HL-60 (cell line): ENCODE measurements at regions not wholly inside any gene's neighbourhood (a gene's known extent, or its start where the extent isn't known, plus 50 kb on each side); places are given as distances from the start of the nearest gene placed in this dataset.

Experiments
- DNase-seq, 2 experiments: peaks; one replicate each; pipeline ENCODE4 v3.0.0-alpha.2; 2010 to 2020; ENCODE audit warnings: low read depth in 1 of 2, low spot score in 1 of 2
- H3K27ac ChIP-seq: fragments of 250-450 bp; sonication (Bioruptor Pico); replicated peaks from 2 replicates; pipeline ENCODE4 v1.5.1; 2020; ENCODE audit warnings: mild to moderate bottlenecking, moderate library complexity
- H3K27me3 ChIP-seq: fragments of 250-450 bp; sonication (Bioruptor Pico); 2 replicates; pipeline ENCODE4 v1.5.1; 2021; ENCODE audit warnings: mild to moderate bottlenecking, moderate library complexity; ENCODE audit not compliant: insufficient read depth, poor library complexity, severe bottlenecking
- H3K4me3 ChIP-seq: replicated peaks from 2 replicates; pipeline ENCODE4 v1.5.1; 2011; ENCODE audit warnings: mild to moderate bottlenecking, control low read depth, low read length; ENCODE audit not compliant: insufficient read depth
- GABPA ChIP-seq: IDR thresholded peaks from 2 replicates; pipeline ENCODE4 v1.6.1; 2012; ENCODE audit warnings: low read depth
- POLR2AphosphoS5 ChIP-seq: IDR thresholded peaks from 2 replicates; pipeline ENCODE4 v1.6.1; 2012; ENCODE audit warnings: low read depth
- SPI1 ChIP-seq: IDR thresholded peaks from 2 replicates; pipeline ENCODE4 v1.6.1; 2012; ENCODE audit warnings: low read depth, mild to moderate bottlenecking, borderline replicate concordance
- TF ChIP-seq, protein P1 (sequence below): IDR thresholded peaks from one replicate; pipeline ENCODE4 v1.5.1; 2011; ENCODE audit warnings: low read length, control low read depth, inconsistent platforms; ENCODE audit not compliant: insufficient read depth
- TF ChIP-seq, protein P2 (sequence below): IDR thresholded peaks from 2 replicates; pipeline ENCODE4 v1.6.1; 2012; ENCODE audit warnings: low read depth; ENCODE audit not compliant: insufficient replicate concordance

DNA sequence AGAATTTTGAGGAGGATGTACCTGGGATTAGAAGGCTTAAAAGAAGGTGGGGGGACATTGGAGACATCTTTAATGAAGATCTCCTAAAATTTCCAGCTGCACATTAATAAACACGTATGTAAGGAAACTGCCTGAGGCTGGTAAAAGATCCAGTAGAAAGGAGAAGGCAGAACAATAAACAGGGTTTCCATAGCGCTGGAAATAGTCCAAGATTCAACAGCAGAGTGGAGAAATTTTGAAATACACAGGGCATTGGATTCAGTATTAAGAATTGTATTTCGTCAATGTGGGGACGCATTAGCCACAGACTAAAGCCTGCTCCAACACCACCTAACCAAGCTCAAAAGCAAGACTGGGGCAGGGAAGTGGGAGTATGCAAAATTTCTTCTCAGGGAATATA, 606.9 kb upstream of the NRXN1 start:
- DNase-seq = no peak
- TF ChIP-seq, protein P1, sequence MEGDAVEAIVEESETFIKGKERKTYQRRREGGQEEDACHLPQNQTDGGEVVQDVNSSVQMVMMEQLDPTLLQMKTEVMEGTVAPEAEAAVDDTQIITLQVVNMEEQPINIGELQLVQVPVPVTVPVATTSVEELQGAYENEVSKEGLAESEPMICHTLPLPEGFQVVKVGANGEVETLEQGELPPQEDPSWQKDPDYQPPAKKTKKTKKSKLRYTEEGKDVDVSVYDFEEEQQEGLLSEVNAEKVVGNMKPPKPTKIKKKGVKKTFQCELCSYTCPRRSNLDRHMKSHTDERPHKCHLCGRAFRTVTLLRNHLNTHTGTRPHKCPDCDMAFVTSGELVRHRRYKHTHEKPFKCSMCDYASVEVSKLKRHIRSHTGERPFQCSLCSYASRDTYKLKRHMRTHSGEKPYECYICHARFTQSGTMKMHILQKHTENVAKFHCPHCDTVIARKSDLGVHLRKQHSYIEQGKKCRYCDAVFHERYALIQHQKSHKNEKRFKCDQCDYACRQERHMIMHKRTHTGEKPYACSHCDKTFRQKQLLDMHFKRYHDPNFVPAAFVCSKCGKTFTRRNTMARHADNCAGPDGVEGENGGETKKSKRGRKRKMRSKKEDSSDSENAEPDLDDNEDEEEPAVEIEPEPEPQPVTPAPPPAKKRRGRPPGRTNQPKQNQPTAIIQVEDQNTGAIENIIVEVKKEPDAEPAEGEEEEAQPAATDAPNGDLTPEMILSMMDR = no peak
- TF ChIP-seq SPI1 = no peak
- TF ChIP-seq GABPA = no peak
- TF ChIP-seq POLR2AphosphoS5 = no peak
- Histone ChIP-seq H3K27ac (no peak overlapping the region), H3K4me3 (no peak overlapping the region), H3K27me3 (no peaks in the 10 kb centered on the region)

DNA sequence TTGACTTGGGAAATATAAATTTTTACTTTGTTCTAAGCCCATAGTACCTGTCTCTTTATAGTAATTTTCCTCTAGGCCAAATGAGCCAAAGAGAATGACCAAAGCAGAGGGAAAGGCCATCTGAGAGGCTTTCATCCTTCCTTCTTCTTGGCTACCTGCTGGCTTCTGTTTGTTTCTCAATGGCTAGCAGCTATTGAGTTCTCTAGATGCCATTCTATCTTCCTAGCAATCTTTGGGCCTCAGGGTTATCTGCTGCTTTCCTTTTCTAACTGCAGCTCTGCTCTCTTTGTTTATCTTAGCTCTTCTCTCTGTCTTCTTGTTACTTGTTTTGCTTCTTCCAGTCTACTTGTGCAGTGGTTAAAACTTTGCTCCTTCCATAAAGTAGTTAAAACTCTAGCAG, 601.1 kb upstream of the NRXN1 start:
- Histone ChIP-seq H3K27ac (no peak overlapping the region), H3K27me3 (no peaks in the 10 kb centered on the region), H3K4me3 (no peak overlapping the region)
- TF ChIP-seq, protein P2, sequence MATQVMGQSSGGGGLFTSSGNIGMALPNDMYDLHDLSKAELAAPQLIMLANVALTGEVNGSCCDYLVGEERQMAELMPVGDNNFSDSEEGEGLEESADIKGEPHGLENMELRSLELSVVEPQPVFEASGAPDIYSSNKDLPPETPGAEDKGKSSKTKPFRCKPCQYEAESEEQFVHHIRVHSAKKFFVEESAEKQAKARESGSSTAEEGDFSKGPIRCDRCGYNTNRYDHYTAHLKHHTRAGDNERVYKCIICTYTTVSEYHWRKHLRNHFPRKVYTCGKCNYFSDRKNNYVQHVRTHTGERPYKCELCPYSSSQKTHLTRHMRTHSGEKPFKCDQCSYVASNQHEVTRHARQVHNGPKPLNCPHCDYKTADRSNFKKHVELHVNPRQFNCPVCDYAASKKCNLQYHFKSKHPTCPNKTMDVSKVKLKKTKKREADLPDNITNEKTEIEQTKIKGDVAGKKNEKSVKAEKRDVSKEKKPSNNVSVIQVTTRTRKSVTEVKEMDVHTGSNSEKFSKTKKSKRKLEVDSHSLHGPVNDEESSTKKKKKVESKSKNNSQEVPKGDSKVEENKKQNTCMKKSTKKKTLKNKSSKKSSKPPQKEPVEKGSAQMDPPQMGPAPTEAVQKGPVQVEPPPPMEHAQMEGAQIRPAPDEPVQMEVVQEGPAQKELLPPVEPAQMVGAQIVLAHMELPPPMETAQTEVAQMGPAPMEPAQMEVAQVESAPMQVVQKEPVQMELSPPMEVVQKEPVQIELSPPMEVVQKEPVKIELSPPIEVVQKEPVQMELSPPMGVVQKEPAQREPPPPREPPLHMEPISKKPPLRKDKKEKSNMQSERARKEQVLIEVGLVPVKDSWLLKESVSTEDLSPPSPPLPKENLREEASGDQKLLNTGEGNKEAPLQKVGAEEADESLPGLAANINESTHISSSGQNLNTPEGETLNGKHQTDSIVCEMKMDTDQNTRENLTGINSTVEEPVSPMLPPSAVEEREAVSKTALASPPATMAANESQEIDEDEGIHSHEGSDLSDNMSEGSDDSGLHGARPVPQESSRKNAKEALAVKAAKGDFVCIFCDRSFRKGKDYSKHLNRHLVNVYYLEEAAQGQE = no peak
- no peak for TF ChIP-seq GABPA
- no peak for DNase-seq

DNA sequence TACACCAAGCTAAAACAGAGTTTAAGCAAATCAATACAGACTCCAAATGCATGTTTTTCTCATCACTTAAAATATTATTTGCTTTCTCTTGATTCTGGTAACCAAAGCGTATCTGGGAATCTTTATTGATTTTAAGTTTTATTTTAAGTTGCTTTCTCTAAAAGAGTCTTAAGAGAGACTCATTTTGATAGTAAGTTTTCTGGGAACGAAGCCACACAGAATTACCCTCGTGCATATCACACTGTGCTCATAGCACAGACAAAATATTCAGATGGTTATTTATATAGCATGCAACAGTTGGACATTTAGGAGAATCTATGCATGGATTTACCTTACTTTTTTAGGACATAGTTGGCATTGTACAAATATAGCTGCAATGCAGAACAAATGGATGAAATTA, 597.5 kb upstream of the NRXN1 start:
- H3K27me3 ChIP-seq = no peaks in the 10 kb centered on the region
- H3K27ac ChIP-seq = no peak overlapping the region
- TF ChIP-seq SPI1 (no peak), GABPA (no peak), POLR2AphosphoS5 (no peak)
- TF ChIP-seq, protein P1 = no peak
- TF ChIP-seq, protein P2 = no peak
- no peak for DNase-seq
- H3K4me3 ChIP-seq = no peak overlapping the region

DNA sequence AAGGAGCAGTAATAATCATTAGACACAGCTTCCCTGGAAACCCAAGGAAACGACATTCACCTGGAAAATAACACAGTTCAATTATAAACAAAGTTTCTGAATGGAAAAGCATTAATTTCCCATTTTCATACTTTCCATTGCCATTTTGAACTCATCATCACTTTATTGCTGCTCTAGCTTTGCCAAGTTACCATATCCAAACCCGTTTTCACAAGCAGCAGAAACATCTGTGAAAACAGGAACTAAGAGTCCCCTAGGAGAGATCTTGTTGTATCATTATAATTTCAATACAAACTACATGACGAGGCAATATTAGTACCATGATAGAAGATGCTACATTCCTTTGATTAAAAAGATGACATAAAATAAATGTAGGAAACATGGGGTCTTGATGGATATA, 597.0 kb upstream of the NRXN1 start:
- Histone ChIP-seq H3K4me3 (no peak overlapping the region), H3K27ac (no peak overlapping the region), H3K27me3 (no peaks in the 10 kb centered on the region)
- TF ChIP-seq SPI1 = no peak
- TF ChIP-seq, protein P2 = no peak
- TF ChIP-seq, protein P1 = no peak
- TF ChIP-seq GABPA = no peak
- no peak for TF ChIP-seq POLR2AphosphoS5
- no peak for DNase-seq
